ENCODE measurements at regions not wholly inside any gene's neighbourhood (a gene's known extent, or its start where the extent isn't known, plus 50 kb on each side); places are given as distances from the start of the nearest gene placed in this dataset.

DNA sequence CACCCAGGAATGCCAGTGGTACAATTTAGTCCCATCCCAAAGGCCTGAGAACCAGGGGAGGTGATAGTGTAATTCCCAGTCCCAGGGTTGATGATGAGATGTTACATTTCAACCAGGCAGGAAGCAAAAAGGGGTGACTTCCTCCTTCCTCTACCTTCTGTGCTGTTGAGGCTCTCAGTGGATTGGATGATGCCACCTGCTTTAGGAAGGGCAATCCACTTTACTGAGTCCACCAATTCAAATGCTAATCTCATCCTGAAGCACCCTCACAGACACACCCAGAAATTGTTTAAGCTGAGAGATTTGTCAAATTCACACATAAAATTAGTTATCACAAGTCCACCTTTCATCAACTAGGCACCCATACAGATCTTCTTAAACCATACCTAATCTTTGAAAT lies 418.5 kb upstream of the GOLIM4 start:
- no peak for DNase-seq (ENCODE audit: low read depth)

DNA sequence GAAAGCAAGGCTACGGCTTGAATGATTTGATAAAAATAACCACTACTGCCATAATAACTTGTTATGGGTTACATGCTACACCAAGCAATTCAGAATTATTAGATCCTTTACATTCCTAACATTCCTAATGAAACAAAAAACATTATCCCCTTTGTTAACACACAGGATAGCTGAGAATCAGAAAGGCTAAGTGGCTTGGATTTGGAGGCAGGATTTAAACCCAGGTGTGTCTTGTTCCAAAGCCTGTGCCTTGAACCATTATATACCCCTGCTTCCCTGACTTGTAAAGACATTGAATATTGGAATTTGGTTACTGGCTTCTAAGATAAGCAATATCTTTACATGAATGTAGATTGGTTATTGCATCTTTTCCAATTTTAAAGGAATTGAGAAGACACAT lies 417.1 kb upstream of the GOLIM4 start:
- no peak for DNase-seq (ENCODE audit: low read depth)

DNA sequence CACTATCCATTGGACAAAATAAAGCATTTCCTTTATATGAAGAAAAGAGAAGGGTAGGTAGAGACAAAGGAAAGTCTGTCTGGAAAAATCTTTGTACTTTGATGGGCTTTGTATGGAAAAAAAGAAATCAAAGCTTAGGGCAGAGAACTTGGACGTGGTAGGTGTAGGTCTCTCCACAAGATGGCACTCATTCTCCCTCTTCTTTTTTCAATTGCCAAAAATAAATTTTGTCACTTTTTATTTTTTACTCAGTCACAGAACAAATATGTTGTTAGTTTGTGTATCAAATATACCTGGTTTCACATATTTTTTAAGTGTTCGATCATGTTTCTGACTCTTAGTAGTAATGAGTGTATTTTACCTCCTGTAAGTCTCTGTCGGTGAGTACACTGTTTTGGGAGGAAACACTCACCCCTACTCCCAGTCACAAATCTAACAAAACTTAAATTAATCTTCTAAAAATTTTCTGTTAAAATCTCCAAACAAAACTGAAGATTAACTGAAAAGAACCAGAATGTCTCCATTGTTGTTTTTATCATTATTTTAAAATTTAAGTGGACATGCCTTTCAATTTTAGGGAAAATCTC lies 415.8 kb upstream of the GOLIM4 start:
- peak; percentile 7 for DNase-seq (ENCODE audit: low read depth)

DNA sequence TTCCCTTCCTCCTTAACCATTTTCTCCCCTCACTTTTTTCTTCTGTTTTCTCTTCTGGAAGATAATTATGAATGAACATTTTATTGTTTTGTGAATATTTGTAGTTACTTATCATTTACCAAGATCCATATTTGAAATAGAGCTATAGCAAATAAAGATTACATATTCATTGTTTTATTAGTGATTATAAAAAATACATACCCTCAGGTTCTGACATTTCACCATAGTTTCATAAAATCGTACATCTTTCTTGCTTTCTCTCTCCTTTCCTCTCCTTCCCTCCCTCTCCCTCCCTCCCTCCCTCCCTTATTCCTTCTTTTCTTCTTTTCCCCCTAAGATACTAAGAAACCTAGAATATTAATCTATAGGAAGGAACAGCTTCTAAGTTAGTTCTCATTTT lies 410.9 kb upstream of the GOLIM4 start:
- DNase-seq (ENCODE audit: low read depth), result no peak

DNA sequence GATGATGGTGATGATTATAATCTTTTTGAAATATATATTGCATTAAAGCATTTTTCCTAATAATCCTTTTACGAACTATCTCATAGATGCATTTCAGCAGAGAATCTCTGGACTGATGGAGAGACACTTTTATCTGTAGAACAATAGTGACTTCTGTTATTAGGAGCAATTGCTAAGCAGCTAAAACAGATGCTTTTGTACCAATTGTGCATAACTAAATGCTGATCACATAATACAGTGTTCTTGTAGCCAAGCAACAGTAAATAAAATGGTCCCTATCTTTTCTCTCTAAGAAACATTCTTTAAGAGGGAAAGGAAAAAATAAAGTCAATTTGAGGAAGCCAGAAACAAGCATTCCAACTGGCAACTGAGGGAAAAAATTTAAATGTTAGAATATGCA lies 405.8 kb upstream of the GOLIM4 start:
- no peak for DNase-seq (ENCODE audit: low read depth)

DNA sequence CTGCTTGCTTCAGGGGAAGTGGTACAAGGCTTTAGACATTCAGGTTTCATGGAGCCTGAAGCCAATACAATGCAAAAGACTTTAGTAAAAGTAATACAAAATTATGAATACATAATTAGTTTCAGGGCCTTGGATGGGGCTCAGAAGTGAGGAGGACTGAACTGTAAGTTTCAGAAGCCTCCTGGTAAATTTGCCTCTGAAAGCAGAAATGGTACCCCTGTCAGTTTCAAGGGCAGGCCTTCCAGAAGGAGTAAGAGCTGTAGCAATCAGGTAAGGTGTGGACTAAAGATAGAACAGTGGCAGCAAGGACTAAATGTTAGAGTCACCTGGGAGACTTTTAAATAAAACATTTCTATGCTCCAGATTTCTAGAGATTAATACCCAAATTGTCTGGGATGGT lies 402.5 kb upstream of the GOLIM4 start:
- no peak for DNase-seq (ENCODE audit: low read depth)

DNA sequence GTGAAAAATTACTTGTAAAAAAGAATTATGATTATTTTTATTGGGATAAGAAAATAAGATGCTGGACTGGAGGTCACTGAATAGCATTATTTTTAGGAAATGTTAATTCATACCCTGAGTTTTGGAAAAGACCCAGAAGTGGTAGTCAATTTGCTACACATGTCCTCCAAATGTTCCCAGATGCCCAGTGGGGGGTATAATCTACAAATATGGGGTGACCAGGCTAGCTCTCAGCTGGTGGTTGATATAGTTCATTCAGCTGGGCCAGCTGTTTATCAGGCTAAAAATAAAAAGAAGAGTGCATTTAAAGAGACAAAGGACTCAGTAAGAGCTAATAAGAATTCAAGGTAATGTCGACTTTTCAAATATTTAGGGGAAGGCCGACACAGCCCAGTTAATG lies 402.0 kb upstream of the GOLIM4 start:
- no peak for DNase-seq (ENCODE audit: low read depth)

DNA sequence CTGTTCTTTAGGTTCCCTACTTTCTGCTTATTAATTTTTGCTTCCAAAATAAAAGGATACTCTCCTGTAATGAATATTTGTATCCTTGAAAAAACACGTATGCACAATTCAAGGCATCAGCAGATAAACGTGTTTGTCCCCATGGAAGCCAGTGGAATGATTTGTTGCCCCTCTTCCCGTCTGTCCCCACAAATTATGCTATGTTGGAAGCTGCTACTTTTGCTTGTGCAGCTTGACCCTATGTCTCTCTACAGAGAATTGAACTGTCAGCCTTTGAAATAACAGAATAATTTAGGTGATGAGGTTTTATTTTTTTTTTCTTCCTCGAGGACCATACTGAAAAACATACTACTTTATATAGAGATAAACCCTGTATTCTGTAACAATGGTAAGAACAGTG lies 401.5 kb upstream of the GOLIM4 start:
- DNase-seq (ENCODE audit: low read depth), result no peak

DNA sequence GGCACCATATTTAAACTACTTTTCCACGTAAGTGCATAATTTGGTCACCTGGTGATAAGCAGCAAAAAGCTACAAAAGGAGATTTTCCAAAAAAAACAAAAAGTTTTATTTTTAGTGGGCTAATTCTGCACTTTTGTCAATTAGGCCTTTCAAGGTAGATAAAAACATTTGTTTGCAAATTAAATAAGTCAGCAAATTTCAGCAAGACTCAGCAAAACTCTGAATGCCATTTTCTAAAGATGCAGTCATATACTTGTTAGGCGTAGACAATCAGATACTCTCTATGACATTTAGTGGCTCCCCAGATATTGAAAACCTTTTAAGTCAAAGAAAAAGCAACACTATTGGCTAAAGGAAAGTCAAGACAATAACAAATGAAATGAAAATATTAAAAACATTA lies 400.2 kb upstream of the GOLIM4 start:
- no peak for DNase-seq (ENCODE audit: low read depth)

DNA sequence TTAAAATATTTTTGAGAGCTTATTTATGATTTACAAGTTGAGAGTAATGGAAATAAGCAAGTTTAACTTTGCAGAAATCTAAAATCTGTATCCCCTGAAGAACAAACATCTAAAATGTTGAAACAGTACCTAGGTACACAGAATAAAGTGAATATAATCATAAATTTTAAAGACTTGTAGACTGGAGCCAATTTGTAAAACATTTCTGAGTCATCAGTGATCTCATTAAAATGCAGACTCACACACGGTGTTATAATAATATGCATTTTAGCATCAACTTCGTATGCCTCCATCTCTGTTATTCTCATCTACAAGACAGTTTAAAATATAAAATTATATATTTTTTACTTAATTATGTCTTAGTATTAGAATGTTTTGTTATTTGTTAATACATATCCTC lies 399.5 kb upstream of the GOLIM4 start:
- DNase-seq (ENCODE audit: low read depth), result no peak

DNA sequence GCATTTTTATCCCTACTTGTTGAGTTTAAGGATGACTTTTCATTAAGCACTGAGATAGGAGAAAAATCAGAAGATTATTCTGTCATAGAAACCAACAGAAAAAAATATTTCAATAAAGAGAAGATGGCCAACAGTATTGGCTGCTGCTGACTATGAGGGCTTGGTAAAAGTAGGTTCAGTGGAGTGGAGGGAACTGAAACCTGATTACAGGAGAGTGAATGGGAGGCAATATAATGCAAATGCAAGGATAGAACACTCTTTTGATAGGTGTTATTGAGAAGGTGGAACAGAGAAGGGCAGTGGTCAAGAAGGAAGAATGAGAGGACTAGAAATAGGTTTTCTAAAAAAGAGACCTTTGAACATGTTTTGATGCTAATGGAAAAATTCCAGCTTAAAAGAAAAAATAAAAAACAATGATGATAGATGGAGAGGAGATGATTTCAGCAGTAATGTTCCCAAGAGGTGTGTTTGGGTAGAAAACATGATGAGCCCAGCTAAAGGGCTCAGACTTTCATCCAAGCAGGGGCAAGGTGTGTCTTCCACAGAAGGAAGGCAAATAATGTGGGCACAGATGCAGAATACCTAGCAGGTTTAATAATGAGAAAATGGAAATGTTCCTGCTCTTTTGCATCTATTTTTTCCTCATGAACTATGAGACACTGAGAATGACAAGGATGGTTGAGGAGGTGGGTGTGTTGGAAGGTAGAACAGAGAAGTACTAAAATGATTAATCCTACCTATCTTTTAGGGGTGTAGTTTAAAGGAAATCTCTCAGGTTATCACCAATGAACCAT lies 397.9 kb upstream of the GOLIM4 start:
- no peak for DNase-seq (ENCODE audit: low read depth)

DNA sequence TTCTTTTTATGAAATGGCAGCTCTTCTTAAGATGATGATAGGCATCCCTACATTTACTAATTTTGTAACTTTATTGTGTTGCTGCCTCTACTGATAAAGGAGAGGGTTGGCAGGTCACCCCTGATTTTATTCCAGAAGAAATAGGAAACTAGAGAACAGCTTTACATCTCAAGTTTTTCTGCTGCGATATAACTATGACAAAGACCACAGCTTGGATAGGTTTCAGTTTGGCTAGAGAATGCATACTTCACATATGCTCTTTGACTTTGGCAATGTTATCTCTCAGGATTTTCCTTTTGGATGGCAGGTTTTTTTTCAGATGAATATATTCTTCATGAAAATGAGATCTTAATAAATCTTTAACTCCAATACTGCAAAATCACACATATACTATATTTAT lies 395.3 kb upstream of the GOLIM4 start:
- DNase-seq (ENCODE audit: low read depth), result no peak

DNA sequence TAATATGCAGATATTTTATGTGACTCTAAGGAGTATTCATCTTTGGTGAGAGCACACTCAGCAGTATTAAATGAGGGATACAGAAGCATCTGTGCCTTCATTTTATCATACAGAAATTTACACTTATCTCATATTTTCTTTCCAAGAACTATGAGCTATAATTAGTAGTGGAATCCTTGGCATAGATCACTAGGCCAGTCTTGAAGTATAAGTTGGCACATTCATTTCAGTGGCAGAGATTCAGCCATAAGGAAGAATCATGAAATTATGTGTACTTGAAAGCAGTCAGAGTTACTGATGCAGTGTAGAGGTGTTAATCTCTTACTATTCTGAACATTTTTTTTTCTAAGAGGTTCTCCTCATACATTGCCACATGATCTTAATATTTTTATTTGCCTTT lies 393.6 kb upstream of the GOLIM4 start:
- no peak for DNase-seq (ENCODE audit: low read depth)

DNA sequence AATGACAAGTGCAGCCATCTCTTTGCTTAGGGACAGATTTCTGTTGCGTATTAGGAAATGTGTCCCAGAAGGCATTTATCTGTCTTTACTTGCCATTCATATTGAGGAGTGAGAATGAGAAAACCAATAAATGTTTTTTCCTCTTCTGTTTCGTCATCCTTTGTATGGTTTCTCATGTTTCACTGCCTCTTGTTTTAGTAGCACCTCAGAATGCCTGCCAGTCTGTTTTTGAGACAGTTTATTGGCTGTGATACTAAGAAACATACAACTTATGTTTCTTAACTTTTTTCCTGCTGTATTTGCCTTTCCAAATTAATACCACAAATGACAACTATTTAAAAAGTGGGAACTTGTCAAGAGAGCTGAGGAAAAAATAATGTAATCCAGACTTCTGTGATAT lies 390.2 kb upstream of the GOLIM4 start:
- DNase-seq (ENCODE audit: low read depth), result no peak

DNA sequence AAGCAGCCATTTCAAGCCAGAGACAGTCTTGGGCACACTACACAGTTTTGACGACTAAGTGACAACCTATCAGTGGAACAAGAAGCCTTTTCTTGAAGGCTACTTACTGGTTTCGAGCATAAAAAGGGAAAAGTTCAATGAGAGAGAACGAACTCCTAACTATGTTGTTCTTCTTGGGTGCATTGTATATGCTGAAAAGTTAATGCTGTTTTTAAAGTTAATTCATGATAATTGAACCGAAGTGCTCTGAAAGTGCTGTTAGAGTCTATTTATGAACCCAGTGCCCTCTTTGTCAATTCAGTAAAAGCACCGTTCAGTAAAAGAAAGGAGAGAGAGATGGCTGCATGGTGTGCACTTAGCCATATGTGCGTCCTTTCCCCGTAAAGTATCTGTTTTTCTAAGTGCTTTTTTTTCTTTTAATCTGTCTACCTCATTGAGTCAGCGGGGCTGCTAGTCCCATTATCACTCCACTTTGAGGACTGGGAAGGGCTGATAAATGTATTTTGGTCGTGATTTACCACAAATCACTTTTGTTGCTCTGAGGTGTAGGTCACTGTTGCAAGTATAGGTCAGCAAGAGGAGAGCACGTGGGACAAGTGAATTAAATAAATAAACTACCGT lies 380.7 kb upstream of the GOLIM4 start:
- DNase-seq (ENCODE audit: low read depth), result no peak

DNA sequence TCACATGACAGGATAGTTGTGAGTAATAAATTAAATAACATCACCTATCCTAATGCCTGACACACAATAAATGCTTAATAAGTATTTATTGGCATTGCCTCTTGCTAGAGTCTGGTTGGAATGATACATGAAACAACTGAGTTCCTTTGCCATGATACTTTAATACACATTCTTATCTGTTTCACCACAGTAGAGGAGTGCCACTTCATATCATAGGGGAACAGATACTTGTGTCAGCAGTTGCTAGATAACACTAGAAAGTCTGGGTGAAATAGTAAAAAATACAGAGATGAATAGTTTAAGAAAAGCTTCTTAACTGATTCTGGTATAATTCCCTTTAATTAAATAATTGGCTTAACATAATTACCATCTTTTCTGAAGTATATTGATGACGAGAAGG lies 380.0 kb upstream of the GOLIM4 start:
- no peak for DNase-seq (ENCODE audit: low read depth)

DNA sequence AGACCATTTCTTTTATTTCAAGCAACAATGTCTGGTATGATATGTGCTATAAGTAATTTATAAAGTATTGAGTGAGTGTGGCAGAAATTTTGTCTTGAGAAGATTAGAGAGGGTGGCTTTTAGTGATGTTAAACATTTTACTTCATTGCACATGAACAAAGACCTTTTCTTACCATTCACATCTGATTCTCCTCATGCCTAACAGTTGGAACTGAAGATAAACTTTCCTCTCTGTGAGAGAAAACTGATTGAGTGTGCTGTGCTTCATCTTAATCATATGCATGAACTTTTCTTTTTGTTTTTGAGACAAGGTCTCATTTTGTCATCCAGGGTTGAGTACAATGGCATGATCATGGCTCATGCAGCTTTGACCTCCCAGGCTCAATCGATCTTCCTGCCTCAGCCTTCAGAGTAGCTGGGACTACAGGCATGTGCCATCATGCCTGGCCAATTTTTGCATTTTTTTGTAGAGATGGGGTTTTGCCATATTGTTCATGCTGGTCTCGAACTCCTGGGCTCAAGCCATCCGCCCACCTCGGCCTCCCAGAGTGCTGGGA lies 377.7 kb upstream of the GOLIM4 start:
- DNase-seq (ENCODE audit: low read depth), result no peak

DNA sequence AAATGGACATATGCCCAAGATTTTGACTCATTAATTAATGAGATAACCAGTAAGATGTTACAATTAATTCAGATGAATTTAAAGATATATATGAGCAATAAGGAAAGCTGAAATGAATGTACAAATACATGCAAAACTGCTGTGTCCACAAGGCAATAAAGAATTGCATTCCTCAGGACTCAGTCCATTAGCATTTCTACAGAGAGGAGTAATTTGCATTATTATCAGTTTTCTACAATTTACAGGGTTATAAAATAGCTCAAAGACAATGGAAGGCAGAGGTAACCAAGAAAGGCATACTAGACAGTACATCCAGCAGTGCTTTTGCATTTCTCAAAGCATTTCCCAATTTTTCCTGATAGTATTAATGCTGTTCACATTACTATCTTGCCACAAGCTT lies 377.1 kb upstream of the GOLIM4 start:
- no peak for DNase-seq (ENCODE audit: low read depth)

DNA sequence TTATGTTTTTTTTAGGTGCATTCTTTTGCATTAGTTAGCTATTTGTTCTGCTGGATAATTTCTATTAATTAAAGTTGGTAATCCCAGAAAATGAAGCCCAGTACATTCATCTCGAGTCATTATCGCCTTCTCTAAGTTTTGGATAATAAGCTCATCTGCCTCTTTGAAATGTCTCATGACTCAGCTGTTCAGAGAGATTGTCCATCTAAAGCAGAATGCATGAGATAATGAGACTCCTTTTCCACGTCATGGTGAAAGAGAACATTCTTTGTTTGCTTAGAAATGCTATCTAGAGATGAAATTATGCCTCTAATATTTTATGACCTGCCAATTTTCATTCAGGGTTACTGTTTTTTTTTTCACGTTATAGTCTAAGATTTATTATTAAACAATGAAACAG lies 374.7 kb upstream of the GOLIM4 start:
- DNase-seq (ENCODE audit: low read depth), result no peak

DNA sequence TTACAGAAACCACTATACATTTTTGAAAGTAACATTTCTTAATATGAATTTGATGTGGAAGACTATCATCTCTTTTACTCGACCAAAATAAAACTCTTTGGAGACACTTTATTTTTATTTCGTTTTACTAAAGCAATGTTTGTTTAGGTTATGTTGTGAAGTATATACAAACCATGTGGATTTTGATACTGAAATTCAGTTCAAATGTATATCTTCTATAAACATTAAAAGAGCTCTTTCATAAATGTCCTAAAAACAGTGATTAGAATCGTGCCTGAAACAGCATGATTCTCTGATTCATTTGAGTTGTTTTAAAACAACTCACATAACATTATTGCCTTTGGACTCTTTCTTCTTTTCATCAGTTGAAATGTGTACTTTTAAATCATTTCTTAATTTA lies 373.7 kb upstream of the GOLIM4 start:
- no peak for DNase-seq (ENCODE audit: low read depth)

DNA sequence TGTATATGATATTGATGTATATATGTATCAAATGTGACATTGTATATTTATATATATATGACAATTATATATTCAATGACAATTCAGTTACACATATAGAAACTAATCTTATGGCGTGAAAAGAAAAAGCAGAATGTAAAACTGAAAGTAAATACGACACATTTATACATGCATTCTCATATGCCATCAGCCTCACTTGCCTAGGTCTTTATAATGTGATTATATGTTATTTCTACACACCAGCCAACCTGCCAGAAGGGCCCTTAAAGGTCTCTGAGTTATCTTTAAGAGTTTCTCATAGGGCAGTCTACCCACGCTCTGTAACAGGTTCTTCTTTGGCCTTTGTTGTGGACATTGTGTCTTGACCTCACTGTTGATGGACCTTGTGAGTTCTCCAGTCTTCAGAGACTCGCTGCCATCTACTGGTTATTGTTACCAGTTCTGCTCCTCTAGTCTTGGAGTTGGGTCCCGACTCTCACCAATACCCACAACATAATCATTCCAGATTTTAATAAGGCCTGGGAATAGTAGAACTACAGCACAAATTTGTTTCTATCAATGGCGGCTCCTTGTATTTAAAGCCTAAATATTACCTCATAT lies 371.5 kb upstream of the GOLIM4 start:
- DNase-seq (ENCODE audit: low read depth), result peak; percentile 33

DNA sequence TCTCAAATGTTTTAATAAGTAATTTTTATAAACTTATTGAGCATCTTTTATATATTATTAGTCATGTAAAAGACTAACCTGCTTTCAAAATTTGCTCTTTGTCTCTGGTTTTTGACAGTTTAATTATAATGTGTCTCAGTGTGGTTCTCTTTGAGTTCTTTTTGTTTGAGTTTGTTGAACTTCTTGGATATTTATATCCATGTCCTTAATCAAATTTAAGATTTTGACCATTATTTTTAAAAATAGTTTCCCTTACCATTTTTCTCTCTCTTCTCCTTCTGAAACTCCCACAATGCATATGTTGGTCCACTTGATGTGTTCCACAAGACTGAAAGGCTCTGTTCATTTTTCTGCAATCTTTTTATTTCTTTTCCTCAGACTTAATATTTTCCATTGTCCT lies 366.1 kb upstream of the GOLIM4 start:
- no peak for DNase-seq (ENCODE audit: low read depth)

DNA sequence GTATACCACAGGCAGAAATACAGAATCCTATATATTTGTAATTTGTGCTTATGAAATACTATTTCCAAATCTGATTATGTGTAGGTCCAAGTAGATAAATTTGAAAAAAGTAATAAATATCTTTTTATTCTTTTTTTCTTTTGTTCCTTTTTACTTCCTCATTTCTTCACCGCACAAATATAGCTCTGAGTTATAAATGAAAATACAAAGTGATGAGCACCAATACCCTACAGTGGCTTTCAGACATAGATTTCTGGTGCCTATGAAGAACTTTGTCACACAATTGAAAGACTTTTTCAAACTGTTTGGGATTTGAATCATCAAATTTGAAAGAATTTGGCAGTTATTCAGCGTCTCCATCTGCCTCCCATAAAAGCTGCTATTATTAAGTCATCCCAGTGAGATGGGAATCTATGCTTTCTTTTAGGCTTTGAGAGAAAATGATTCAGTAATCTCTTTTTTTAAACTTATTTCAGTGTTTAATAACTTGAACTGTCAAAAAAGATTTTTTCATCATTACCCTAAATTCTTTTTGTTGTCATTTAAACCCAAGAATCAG lies 363.6 kb upstream of the GOLIM4 start:
- peak; percentile 23 for DNase-seq (ENCODE audit: low read depth)
